Testis (tissue), 2 donors: ENCODE measurements at regions not wholly inside any gene's neighbourhood (a gene's known extent, or its start where the extent isn't known, plus 50 kb on each side); places are given as distances from the start of the nearest gene placed in this dataset.

ENCODE experiments used
- POLR2A ChIP-seq: fragments of 450-650 bp; IDR thresholded peaks from one replicate; pipeline ENCODE4 v1.6.1; 2017; ENCODE audit warnings: antibody characterized with exemption, mild to moderate bottlenecking, moderate library complexity
- TF ChIP-seq, protein P1 (sequence below), 3 experiments: fragments of 450-650 bp in 2 of 3; fragments of 200-600 bp in 1 of 3; sonication (generic) in 1 of 3; IDR thresholded peaks; one replicate each; pipeline ENCODE4 v1.5.1; 2016 to 2019; ENCODE audit warnings: antibody characterized with exemption in 3 of 3, mild to moderate bottlenecking in 2 of 3, moderate library complexity in 1 of 3

GRCh38 chr13:24938966-24939365 is 157.0 kb upstream of the PABPC3 start:
- TF ChIP-seq, protein P1, sequence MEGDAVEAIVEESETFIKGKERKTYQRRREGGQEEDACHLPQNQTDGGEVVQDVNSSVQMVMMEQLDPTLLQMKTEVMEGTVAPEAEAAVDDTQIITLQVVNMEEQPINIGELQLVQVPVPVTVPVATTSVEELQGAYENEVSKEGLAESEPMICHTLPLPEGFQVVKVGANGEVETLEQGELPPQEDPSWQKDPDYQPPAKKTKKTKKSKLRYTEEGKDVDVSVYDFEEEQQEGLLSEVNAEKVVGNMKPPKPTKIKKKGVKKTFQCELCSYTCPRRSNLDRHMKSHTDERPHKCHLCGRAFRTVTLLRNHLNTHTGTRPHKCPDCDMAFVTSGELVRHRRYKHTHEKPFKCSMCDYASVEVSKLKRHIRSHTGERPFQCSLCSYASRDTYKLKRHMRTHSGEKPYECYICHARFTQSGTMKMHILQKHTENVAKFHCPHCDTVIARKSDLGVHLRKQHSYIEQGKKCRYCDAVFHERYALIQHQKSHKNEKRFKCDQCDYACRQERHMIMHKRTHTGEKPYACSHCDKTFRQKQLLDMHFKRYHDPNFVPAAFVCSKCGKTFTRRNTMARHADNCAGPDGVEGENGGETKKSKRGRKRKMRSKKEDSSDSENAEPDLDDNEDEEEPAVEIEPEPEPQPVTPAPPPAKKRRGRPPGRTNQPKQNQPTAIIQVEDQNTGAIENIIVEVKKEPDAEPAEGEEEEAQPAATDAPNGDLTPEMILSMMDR (IDR thresholded peaks at IDR 0.05), result no peak
- TF ChIP-seq POLR2A, result no peak
